NCI-H2196 (cell line): ENCODE measurements at regions not wholly inside any gene's neighbourhood (a gene's known extent, or its start where the extent isn't known, plus 50 kb on each side); places are given as distances from the start of the nearest gene placed in this dataset.
A peak's percentile ranks its signal among the peaks of the same experiment; 100 is the strongest.
"Not testable (repeated sequence)": the region's sequence is repeated elsewhere in the genome, so short reads cannot be mapped to it uniquely, and the experiment has no call there.

Experiments used
- DNase-seq: peaks from one replicate; lab custom pipeline; 2025; ENCODE audit not compliant: unreplicated experiment; lab: John Stamatoyannopoulos, UW

- DNase-seq = no peak
These were observed 98.2 kb upstream of the CCNG1 start for GRCh38 chr5:163339148-163339547.

GRCh38 chr5:163340378-163340777 is 97.0 kb upstream of the CCNG1 start:
- DNase-seq = not testable (repeated sequence)

GRCh38 chr5:163342306-163342705 is 95.1 kb upstream of the CCNG1 start:
- DNase-seq = no peak

DNA sequence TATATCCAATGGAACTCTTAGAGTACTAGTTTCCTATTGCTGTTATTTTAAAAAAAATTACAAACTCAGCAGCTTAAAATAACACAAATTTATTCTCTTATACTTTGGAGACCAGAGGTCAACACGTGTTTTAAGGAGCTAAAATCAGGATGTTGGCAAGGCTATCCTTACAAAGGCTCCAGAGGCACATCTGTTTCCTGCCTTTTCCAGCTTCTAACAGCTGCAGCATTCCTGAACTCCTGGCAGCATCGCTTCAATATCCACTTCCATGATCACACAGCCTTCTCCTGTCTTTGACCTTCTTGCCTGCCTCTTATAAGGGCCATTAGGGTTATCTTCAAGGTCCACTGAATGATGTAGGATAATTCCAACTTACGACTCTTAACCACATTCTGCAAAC is 92.2 kb upstream of the CCNG1 start:
- DNase-seq = no peak

- DNase-seq = peak; percentile 67
These were observed 89.7 kb upstream of the CCNG1 start for GRCh38 chr5:163347671-163348070.

- no peak for DNase-seq
These were observed 87.3 kb upstream of the CCNG1 start for GRCh38 chr5:163350083-163350482.

DNA sequence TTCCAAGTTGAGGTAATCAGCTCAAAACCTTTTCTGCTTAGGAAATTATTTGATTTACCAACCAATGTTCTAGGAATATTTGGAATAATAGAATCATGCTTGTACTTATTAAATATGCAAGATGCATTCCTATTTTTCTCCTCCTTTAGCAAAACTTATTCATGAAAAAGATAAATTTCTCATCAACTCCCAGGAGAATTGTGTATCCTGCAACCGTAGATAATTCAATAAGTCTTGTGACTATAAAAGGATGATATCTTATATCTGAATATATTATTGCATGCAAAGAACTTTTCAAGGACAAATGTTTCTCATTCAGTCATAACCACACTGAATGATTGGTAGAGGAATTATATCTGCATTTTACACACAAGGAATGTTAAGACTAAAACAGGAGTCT is 84.9 kb upstream of the CCNG1 start:
- DNase-seq = no peak

- not testable (repeated sequence) for DNase-seq
These were observed 81.6 kb upstream of the CCNG1 start for GRCh38 chr5:163355811-163356210.

- no peak for DNase-seq
These were observed 79.8 kb upstream of the CCNG1 start for GRCh38 chr5:163357636-163358035.

GRCh38 chr5:163360656-163361055 is 76.7 kb upstream of the CCNG1 start:
- DNase-seq = no peak

GRCh38 chr5:163361450-163361849 is 75.9 kb upstream of the CCNG1 start:
- no peak for DNase-seq

DNA sequence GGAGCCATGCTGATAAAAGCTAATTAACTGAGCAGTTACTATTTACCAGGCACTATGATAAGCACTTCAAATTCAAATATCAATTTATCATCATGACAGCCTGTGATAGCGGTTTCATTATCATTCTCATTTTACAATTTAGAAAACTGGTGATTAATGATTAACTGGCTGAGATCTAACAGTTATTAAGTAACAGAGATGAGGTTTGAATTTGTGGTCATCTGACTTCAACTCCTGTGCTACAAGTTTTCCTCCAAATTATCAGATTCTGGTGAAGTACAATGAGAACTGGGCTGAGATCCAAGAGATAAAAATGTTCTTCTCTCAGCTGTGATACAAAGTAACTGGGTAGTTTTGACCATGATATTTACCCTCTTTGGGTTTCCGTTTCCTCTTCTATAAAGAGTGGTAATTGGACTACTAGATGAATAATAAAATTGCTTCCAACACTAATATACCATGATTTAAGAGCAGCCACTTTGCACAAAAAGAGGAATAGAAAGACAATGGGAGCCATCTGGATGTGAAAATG is 74.5 kb upstream of the CCNG1 start:
- no peak for DNase-seq

GRCh38 chr5:163363389-163363788 is 74.0 kb upstream of the CCNG1 start:
- no peak for DNase-seq

- no peak for DNase-seq
These were observed 70.6 kb upstream of the CCNG1 start for GRCh38 chr5:163366757-163367156.

- no peak for DNase-seq
These were observed 67.5 kb upstream of the CCNG1 start for GRCh38 chr5:163369776-163370385.

DNA sequence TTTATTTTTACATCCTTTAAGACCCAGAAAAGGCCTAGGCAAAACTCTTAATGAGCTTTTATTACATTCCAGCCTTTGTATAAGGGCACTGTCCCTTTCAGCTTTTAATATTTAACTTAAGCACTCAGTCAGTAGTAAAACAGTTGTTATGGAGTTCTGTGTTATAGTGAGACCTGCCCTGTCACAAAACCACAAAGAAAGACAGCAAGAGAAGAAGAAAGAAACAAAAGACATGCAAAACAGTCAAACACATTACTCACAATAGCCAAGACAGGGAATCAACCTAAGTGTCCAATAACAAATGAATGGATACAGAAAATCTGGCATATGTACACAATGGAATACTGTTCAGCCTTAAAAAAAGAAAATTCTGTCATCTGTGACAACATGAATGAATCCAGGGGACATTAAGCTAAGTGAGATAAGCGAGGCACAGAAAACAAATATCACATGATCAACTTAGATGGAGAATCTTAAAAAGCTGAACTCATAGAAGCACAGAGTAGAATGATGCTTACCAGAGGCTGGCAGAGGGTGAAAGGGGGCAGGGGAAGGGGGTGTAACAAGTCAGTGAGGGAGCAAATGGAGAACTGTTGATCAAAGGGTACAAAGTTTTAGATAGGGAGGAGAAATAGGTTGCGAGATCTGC is 63.8 kb upstream of the CCNG1 start:
- DNase-seq = no peak

- DNase-seq = no peak
These were observed 59.4 kb upstream of the CCNG1 start for GRCh38 chr5:163377982-163378381.

DNA sequence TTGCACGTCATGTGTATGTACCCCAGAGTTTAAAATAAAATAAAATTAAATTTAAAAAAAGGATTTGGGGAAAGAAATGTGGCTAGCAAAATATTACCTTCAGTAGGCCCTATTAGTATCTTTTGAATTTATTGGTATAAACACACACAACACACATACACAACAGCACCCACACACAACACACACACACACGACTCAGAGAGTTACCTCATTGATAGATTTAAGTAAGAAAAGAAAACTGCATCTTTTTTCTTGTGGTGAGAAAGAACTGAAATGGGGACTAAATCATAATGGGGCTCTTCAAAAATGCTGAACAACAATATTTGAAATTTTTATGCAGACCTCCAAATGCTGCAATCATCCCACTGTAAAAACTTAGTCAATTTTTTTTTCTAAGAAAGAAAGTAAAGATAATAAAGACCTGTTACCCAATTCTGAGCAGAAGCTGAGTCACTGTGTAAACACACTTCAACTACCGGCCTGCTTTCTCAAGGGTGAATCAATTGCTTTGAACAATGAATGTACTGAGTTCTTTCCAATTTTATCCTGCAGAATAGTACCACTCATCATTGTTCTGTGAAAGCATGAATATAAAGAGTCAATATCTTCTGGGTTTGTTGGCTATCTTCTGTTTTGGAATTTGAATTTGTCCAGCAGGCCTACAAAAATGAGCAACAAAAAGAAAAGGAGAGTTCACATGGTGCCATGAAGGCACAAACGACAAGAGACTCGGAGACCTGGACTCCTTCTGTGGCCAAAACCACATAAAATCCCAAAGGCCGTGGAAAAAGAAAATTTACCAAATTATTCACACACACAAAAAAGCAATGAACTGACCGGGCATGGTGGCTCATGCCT is 57.9 kb upstream of the CCNG1 start:
- peak; percentile 6 for DNase-seq

DNA sequence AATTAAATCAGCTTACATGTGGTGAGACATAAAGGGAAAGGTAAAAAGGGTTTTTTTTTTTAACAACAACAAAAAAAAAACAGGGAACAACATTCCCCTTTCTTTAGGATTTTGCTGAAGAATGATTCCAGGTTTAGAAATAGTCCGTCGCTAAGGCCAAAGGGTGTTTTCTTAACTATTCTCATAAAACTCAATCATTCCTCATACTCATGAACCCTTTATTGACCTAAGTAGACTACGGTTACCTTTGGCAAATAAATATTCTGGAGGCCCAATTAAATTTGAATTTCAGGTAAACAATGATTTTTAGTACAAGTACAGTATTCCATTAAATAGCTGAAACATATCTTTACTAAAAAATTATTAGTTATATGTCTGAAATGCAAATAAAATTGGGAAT is 55.6 kb upstream of the CCNG1 start:
- DNase-seq = no peak

- no peak for DNase-seq
These were observed 53.6 kb upstream of the CCNG1 start for GRCh38 chr5:163383754-163384153.

GRCh38 chr5:163384669-163385068 is 52.7 kb upstream of the CCNG1 start:
- DNase-seq = no peak

GRCh38 chr5:163385271-163385670 is 52.1 kb upstream of the CCNG1 start:
- no peak for DNase-seq
